HCT116 (cell line): ENCODE measurements at regions not wholly inside any gene's neighbourhood (a gene's known extent, or its start where the extent isn't known, plus 50 kb on each side); places are given as distances from the start of the nearest gene placed in this dataset.

ENCODE experiments used
- EZH2 ChIP-seq: fragments of 200-600 bp; sonication (generic); IDR thresholded peaks from 2 replicates; pipeline ENCODE4 v1.6.1; 2017; ENCODE audit warnings: antibody characterized with exemption, mixed run types
- JUND ChIP-seq: IDR thresholded peaks from 2 replicates; pipeline ENCODE4 v1.6.1; 2012
- POLR2AphosphoS5 ChIP-seq: IDR thresholded peaks from 2 replicates; pipeline ENCODE4 v1.6.1; 2011; ENCODE audit warnings: mild to moderate bottlenecking, low read depth, low read length, moderate library complexity
- RAD21 ChIP-seq: IDR thresholded peaks from 2 replicates; pipeline ENCODE4 v1.6.1; 2012; ENCODE audit warnings: low read depth, mild to moderate bottlenecking
- SIN3A ChIP-seq: IDR thresholded peaks from 2 replicates; pipeline ENCODE4 v1.6.1; 2012; ENCODE audit warnings: low read depth
- TF ChIP-seq, protein P1 (sequence below), 3 experiments: fragments of 200-600 bp in 1 of 3; sonication (generic) in 1 of 3; IDR thresholded peaks in 2 of 3; conservative IDR thresholded peaks in 1 of 3; 2 replicates each; pipeline ENCODE4 v1.5.1; 2012 to 2017; ENCODE audit warnings: low read depth in 2 of 3, low read length in 2 of 3, antibody characterized with exemption in 1 of 3, borderline replicate concordance in 1 of 3, control low read depth in 1 of 3, mild to moderate bottlenecking in 1 of 3, mixed read lengths in 1 of 3, mixed run types in 1 of 3, moderate library complexity in 1 of 3; ENCODE audit not compliant: insufficient read depth in 1 of 3
- TF ChIP-seq, protein P2 (sequence below): IDR thresholded peaks from 2 replicates; pipeline ENCODE4 v1.6.1; 2012; ENCODE audit warnings: low read depth
- TF ChIP-seq, protein P3 (sequence below): IDR thresholded peaks from 2 replicates; pipeline ENCODE4 v1.6.1; 2012
- TF ChIP-seq, protein P4 (sequence below): IDR thresholded peaks from 2 replicates; pipeline ENCODE4 v1.6.1; 2012

DNA sequence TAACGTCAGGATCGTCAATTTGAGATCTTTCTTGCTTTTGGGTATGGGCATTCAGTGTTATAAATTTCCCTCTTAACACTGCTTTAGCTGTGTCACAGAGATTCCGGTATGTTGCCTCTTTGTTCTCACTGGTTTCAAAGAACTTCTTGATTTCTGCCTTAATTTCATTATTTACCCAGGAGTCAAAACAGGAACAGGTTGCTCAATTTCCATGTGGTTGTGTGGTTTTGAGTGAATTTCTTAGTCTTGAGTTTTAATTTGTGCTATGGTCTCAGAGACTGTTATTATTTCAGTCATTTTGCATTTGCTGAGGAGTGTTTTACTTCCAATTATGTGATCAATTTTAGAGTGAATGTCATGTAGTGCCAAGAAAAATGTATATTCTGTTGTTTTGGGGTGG lies 153.1 kb downstream of the PCDH17 start:
- no peak for TF ChIP-seq EZH2
- TF ChIP-seq, protein P1, sequence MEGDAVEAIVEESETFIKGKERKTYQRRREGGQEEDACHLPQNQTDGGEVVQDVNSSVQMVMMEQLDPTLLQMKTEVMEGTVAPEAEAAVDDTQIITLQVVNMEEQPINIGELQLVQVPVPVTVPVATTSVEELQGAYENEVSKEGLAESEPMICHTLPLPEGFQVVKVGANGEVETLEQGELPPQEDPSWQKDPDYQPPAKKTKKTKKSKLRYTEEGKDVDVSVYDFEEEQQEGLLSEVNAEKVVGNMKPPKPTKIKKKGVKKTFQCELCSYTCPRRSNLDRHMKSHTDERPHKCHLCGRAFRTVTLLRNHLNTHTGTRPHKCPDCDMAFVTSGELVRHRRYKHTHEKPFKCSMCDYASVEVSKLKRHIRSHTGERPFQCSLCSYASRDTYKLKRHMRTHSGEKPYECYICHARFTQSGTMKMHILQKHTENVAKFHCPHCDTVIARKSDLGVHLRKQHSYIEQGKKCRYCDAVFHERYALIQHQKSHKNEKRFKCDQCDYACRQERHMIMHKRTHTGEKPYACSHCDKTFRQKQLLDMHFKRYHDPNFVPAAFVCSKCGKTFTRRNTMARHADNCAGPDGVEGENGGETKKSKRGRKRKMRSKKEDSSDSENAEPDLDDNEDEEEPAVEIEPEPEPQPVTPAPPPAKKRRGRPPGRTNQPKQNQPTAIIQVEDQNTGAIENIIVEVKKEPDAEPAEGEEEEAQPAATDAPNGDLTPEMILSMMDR (IDR thresholded peaks at IDR 0.05 in 2 of 3, conservative IDR thresholded peaks at IDR 0.05 in 1 of 3; ENCODE audit: borderline replicate concordance in 1 of 3, insufficient read depth in 1 of 3, low read depth in 2 of 3, low read length in 2 of 3): no peak
- TF ChIP-seq SIN3A: no peak
- TF ChIP-seq POLR2AphosphoS5: no peak
- no peak for TF ChIP-seq JUND
- TF ChIP-seq, protein P2, sequence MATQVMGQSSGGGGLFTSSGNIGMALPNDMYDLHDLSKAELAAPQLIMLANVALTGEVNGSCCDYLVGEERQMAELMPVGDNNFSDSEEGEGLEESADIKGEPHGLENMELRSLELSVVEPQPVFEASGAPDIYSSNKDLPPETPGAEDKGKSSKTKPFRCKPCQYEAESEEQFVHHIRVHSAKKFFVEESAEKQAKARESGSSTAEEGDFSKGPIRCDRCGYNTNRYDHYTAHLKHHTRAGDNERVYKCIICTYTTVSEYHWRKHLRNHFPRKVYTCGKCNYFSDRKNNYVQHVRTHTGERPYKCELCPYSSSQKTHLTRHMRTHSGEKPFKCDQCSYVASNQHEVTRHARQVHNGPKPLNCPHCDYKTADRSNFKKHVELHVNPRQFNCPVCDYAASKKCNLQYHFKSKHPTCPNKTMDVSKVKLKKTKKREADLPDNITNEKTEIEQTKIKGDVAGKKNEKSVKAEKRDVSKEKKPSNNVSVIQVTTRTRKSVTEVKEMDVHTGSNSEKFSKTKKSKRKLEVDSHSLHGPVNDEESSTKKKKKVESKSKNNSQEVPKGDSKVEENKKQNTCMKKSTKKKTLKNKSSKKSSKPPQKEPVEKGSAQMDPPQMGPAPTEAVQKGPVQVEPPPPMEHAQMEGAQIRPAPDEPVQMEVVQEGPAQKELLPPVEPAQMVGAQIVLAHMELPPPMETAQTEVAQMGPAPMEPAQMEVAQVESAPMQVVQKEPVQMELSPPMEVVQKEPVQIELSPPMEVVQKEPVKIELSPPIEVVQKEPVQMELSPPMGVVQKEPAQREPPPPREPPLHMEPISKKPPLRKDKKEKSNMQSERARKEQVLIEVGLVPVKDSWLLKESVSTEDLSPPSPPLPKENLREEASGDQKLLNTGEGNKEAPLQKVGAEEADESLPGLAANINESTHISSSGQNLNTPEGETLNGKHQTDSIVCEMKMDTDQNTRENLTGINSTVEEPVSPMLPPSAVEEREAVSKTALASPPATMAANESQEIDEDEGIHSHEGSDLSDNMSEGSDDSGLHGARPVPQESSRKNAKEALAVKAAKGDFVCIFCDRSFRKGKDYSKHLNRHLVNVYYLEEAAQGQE: no peak
- TF ChIP-seq, protein P3, sequence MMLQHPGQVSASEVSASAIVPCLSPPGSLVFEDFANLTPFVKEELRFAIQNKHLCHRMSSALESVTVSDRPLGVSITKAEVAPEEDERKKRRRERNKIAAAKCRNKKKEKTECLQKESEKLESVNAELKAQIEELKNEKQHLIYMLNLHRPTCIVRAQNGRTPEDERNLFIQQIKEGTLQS: no peak
- TF ChIP-seq RAD21: no peak
- TF ChIP-seq, protein P4, sequence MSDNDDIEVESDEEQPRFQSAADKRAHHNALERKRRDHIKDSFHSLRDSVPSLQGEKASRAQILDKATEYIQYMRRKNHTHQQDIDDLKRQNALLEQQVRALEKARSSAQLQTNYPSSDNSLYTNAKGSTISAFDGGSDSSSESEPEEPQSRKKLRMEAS: no peak
